ENCODE measurements at regions not wholly inside any gene's neighbourhood (a gene's known extent, or its start where the extent isn't known, plus 50 kb on each side); places are given as distances from the start of the nearest gene placed in this dataset.
"Not testable (repeated sequence)": the region's sequence is repeated elsewhere in the genome, so short reads cannot be mapped to it uniquely, and the experiment has no call there.

DNA sequence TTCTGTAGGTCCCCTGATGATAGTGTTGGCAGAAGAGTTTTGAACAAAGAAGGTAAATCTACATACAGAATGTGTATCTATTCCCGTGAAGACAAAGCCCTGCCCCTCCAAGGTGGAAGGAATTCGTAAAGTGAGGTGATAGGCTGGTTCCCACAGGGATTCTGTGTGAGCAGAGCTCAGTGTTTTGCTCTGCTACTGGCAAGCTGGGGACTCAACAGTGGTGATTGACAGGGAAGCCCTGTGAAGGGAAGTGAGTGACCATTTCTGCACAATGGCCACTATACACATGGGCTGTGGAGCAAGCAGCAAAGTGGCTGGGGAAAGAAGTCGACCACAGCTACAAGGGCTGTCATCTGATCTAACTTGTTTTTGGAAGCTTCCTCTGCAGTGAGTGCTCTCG lies 90.0 kb upstream of the LRRN2 start:
- H3K4me3 ChIP-seq (ENCODE audit: low read depth, low read length), result no peak overlapping the region
- DNase-seq (ENCODE audit: low read depth), result no peak

DNA sequence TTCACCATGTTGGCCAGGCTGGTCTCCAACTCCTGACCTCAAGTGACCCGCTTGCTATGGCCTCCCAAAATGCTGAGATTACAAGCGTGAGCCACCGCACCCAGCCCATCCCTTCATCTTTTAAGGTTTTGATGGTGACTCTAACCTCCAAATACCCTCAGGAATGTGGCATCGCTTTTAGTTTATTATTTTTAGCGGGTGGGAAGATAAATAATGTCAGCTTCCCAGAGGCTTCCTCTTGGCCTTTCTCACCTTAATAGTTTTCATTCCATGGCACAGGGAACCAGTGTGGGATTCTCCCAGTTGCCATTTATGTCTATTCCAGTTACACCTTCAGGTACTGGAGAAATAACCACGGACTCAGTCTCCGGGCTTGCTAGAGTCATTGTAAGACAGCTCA lies 92.1 kb upstream of the LRRN2 start:
- H3K4me3 ChIP-seq (ENCODE audit: low read depth, low read length), result no peak overlapping the region
- no peak for DNase-seq (ENCODE audit: low read depth)

DNA sequence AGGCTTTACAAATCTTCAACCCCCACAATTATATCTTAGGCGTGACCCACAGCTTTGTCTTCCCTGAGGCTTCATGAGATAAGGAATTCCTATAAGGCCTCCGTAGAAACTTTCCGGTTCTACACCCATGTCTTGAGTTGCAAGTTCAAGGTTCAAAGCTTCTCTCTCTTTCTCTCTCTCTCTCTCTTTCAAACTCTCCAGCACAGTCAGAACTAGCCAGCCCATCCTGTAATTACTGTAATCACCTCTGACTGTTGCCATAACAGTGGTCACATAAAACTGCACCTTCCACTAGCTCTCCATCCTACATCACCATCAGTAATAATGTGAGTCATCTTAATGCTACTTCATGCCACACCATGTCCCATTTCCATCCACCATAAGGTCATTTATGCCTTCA lies 90.0 kb upstream of the NFASC start:
- DNase-seq (ENCODE audit: low read depth), result no peak

DNA sequence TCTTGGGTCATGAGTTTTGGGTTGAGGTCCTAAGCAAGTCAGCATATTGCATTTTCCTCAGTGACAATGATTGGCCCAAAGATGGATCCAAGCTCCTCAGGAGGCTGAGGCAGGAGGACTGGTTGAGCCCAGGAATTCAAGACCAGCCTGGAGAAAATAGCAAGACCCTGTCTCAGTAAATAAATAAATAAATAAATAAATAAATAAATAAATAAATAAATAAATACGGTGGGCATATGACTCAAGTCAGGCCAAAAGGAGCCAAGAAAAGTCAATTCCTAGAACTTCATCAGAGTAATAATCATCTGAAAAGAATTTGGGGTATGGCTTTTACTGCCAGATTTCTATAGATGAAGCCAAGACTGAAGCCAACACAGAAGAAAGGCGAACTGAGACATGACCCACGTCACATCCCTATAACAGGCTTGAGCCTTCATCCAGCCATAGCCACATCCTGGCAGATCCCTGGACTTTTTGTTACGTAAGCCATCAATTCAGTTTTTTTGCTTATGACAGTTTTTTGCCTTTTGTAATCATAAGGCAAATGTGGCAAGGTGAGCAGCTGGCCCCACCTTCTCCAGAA lies 88.5 kb upstream of the NFASC start:
- no peak overlapping the region for H3K4me3 ChIP-seq (ENCODE audit: low read depth, low read length)
- DNase-seq (ENCODE audit: low read depth), result no peak

More for the DNA sequence above, 90.0 kb upstream of the NFASC start:
- H3K4me3 ChIP-seq (ENCODE audit: low read depth, low read length), result no peak overlapping the region

DNA sequence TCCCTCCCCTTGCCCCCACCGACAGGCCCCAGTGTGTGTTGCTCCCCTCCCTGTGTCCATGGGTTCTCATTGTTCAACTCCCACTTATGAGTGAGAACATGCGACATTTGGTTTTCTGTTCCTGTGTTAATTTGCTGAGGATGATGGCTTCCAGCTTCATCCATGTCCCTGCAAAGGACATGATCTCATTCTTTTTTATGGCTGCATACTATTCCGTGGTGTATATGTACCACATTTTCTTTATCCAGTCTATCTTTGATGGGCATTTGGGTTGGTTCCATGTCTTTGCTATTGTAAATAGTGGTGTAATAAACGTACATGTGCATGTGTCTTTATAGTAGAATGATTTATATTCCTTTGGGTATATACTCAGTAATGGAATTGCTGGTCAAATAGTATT lies 85.6 kb upstream of the NFASC start:
- not testable (repeated sequence) for DNase-seq (ENCODE audit: low read depth); H3K4me3 ChIP-seq (ENCODE audit: low read depth, low read length)

DNA sequence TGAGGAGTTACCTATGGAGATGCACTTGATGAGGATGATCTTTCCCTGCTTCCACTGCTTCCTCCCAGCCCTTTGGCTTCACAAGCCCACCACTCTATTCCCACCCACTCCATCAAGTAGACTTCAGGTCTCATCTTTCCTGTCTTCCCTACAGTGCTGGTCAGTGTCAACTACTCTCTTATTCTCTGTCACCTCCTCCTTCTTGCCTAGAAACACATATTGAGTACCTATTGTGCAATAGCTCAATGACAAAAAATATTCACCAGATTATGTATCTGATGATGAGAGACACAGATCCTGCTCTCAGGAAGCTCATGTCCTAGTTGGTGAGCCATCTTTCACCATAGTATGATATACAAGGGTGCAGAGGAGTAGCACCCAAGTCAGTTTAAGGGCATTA lies 82.2 kb upstream of the NFASC start:
- no peak overlapping the region for H3K4me3 ChIP-seq (ENCODE audit: low read depth, low read length)
- DNase-seq (ENCODE audit: low read depth), result no peak

DNA sequence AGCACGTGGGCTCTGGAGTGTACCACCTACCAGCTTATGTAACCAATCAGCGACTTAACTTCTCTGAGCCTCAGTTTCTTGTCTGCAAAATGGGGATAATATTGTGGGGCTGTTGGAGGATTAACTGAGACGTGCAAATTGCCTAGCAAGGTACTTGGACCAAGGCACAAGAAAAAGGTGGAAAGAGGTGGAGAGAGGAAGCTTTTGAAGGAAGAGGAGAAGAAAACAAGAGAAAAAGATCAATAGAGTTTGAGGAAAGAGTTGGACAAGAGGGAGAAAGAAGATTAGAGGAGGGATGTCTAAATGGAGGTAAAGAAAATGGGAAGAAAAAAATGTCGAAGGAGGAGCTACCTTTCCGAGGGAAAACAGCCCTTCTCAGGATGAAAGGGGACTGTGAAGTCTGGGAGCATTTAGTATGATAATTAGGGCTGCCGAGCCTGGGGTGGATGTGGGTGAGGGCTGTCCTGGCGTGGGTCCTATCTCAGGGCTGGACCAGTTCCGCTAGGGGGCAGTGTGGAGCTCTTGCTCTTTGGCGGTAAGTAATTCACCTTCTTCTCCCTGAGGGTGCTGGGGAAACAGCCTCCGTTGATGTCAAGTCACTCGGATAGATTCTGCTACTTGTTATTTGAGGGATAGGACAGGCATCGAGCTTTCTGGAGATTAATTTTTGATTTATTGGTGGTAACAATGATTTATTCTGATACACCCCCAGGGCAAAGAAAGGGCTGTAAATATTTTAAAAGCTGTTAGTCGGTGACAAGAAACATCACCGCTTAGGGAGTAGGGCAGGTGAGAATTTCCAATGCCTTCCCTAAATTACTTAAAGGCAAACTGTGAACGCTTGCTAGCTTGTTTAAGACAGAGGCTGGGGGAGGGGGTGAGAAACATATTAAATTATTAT lies 79.0 kb upstream of the NFASC start:
- H3K4me3 ChIP-seq (ENCODE audit: low read depth, low read length), result no peak overlapping the region
- DNase-seq (ENCODE audit: low read depth), result peak; percentile 1

DNA sequence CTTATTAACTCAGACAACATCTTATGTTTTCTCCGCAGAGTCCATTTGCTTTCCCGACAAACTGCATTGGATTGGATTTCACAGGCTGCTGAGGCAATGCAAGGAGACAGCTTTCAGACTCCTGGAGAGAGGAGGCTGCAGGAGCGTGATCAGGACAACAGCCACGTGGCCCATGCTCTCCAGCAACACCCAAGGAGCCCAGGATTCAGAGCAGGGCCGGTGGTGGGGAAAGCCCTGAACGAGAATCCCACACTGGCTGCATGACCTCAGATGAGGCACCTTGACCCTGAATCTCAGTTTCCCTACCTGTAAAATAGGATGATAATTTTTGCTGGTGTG lies 78.3 kb upstream of the NFASC start:
- DNase-seq (ENCODE audit: low read depth), result no peak
- H3K4me3 ChIP-seq (ENCODE audit: low read depth, low read length), result no peak overlapping the region

DNA sequence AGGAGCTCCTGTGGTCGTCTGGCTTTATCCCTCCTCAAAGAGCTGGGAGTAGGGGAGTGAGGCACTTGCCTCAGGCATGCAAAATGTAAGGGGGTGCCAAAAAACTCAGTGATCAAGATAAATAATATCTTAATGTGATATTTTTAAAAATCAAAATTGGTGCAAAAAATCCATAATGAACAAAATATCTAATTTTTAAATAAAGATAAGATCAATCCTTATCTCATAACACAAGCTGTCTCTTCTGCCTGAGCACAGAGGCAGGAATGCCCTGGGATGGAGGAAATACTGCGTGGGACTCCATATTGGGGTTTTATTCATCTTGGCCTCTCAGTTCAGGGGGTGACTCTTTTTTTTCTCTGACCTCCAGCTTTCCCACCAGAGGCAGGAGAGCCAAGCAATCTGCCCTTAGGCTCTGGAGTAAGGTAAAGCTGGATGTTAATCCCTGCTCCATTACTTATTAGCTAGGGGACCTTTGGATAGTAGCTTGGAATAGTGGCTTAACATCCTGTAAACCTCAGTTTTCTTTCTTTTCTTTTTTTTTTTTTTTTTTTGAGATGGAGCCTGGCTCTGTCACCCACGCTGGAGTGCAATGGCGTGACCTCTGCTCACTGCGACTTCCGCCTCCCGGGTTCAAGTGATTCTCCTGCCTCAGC lies 77.3 kb upstream of the NFASC start:
- DNase-seq (ENCODE audit: low read depth), result no peak
- H3K4me3 ChIP-seq (ENCODE audit: low read depth, low read length), result no peak overlapping the region

DNA sequence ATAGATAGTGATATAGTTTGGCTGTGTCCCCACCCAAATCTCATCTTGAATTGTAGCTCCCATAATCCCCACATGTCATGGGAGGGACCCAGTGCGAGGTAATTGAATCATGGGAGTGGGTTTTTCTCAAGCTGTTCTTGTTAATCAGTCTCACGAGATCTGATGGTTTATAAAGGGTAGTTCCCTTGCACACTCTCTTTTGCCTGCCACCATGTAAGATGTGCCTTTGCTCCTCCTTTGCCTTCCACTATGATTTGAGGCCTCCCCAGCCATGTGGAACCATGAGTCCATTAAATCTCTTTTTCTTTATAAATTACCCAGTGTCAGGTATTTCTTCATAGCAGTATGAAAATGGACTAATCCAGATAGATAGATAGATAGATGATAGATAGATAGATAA lies 73.8 kb upstream of the NFASC start:
- DNase-seq (ENCODE audit: low read depth); H3K4me3 ChIP-seq (ENCODE audit: low read depth, low read length): not testable (repeated sequence)

DNA sequence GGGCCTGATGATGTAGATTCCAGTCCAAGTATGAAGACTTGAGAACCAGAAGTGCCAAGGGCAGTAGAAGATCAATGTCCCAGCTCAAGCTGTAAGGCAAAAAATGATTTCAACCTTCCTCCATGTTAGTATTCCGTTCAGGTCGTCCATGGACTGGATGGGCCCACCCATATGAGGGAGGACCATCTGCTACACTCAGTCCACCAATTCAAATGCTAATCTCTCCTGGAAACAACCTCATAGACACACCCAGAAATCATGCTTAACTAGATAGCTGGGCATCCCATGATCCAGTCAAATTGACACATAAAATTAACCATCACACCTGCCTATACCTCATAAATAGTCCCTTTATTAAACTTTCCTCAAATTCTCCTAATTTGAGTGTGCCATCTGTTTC lies 73.3 kb upstream of the NFASC start:
- DNase-seq (ENCODE audit: low read depth), result no peak
- no peak overlapping the region for H3K4me3 ChIP-seq (ENCODE audit: low read depth, low read length)

DNA sequence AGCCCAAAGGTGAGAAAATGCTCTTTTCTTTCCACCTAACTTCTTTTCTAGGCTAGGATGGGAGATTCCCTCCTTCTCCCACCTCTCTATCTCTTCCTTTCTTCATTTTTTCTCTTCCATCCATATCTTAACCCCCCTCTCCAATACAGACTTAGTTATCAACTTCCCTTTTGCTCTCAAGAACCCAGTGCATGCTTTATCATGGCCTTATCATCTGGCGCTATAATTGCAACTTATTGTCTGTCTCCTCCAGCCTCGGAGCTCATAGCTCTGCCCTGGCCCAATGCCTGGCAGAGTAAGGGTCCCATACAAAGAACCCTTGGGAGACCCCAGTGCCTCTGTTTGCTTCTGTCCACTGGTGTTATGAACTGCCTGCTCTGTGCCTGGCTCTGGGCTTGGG lies 71.0 kb upstream of the NFASC start:
- no peak overlapping the region for H3K4me3 ChIP-seq (ENCODE audit: low read depth, low read length)
- DNase-seq (ENCODE audit: low read depth), result no peak

DNA sequence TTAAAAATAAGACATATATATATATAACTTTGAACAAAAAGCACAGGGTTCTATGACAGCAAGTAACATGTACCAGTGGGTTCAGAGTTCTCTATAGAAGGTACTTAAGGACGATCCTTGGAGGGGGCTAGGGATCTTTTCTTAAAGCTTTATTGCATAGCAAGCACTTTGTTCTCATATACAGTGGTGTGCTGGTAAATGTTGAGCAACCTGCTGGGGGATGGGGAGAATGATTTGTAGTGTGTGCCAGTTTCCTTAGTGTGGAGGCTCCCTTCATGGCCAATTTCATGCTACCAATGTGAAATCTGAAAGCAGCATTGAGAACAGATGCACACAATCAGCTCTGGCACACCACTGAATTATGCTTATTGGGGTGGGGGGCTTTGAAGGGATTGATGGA lies 69.5 kb upstream of the NFASC start:
- no peak overlapping the region for H3K4me3 ChIP-seq (ENCODE audit: low read depth, low read length)
- no peak for DNase-seq (ENCODE audit: low read depth)

DNA sequence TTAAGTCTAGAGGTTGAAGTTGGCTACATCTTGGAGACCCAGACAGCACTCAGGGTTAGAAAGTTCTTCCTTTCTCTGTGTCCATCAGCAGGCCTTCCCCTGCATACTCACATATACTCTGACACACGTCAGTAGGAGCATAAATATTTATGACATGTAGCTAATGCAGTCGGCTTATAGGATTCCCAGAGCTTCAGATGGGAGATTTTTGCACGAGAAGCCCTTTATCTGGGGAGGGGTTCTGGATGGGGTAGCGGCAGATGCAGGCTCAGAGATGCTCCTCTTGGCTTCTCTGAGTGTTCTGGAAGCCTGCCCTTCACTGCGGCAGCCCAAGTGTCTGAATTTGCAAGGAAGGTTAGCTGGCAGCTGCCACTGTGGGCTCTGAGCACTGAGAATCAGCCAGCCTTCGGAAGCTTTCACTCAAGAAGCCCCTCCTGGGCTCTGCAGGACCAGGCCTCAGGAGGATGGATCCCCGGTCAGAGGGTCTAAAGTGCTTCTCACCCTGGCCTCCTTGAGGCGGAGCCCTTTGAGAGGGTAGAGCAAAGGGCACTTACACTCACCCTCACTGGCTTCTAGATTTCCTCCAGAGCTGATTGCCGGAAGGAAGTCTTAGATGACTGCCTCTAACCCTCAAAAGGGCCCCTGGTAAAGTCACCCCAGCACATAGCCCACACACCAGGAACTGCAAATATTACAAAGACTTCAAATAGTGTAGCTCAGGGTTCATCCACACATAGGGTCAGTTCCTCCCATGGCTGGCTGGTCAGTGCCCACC lies 68.1 kb upstream of the NFASC start:
- DNase-seq (ENCODE audit: low read depth), result no peak
- H3K4me3 ChIP-seq (ENCODE audit: low read depth, low read length), result no peak overlapping the region

DNA sequence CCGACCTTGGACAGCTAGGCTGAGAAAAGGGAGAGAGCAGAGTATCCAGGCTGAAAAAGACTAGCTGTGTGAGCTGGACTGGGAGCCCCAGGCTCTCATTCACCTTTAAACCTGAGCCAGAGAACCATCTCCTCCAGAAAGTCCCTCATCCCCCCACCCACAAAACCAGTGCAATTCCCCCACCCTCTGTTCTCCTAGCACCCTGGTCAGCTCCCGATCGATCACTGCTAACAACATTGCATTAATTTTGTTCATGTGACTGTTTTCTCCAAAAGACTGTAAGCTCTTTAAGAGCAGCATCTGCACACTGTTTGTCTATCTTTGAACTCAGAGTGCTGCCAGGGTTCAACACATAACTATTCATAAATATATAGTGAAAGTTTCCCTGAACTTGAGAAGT lies 67.1 kb upstream of the NFASC start:
- H3K4me3 ChIP-seq (ENCODE audit: low read depth, low read length), result no peak overlapping the region
- no peak for DNase-seq (ENCODE audit: low read depth)

DNA sequence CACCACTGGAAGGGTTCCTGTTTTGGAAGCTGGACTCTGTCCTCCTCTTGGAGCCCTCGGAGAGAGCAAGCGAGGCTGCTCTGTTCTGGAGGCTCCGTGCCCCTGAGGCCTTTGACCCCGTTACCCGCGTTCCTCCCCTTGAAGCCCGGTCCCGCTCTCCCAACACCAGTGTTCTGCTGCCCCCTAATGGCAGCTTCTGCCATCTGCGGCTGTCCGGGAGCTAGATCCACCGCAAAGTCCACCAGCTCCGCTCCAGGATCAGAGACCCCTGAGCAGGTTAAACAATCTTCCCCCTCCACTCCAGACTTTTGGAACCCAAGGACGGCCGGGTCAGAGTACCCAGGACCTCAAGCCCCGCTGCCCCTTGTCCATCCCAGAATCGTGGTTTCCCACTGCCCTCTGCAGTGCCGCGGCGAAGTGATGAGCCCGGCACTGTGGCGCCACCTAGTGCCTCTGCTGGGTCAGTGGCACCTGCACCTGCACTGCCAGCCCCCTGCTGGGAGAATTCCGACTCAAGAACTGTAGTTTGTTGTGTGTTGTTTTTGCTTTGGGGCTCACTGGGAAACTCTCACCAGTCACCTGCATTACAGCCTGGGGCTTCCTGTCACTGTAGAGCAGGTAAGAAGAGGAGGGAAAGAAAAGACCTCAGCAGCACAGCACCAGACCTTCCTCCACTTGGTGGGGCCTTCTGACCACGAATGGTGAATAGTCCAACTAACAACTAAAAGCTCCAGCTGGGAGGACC lies 63.5 kb upstream of the NFASC start:
- no peak for DNase-seq (ENCODE audit: low read depth)
- H3K4me3 ChIP-seq (ENCODE audit: low read depth, low read length), result peak overlapping the region; percentile 52

DNA sequence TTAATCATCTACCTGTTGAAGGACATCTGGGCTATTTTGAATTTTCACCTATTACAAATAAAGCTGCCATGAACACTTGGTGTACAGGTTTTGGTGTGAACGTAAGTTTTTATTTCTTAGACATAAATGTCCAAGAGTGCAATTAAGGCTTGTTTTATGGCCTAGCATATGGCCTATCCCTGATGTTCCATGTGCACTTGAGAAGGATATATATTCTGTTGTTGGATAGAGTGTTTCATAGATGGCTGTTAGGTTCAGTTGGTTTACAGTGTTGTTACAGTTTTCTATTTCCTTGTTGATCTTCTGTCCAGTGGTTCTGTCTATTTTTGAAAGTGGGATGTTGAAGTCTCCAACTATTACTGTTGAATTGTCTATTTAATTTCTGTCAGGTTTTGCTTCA lies 61.2 kb upstream of the NFASC start:
- no peak overlapping the region for H3K4me3 ChIP-seq (ENCODE audit: low read depth, low read length)
- DNase-seq (ENCODE audit: low read depth), result no peak

DNA sequence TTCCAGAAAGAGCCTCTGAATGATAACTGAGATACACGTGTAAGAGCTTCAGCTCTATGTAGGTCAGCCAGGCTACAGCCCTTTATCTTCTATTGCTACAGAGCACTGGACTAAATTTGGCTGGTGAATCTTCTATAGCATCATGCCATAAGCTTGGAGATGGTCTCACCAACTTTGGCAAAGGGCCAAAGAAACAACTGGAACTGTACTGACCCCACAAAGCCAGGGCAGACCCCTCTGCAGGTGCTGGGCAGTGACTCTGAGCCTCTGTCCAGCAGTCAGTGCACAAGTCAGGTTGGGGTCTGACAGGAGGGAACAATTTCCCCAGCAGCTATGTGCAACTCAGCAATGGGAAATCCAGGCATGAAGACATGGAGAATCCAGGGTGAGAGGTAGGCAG lies 57.8 kb upstream of the NFASC start:
- no peak for DNase-seq (ENCODE audit: low read depth)
- H3K4me3 ChIP-seq (ENCODE audit: low read depth, low read length), result no peak overlapping the region

DNA sequence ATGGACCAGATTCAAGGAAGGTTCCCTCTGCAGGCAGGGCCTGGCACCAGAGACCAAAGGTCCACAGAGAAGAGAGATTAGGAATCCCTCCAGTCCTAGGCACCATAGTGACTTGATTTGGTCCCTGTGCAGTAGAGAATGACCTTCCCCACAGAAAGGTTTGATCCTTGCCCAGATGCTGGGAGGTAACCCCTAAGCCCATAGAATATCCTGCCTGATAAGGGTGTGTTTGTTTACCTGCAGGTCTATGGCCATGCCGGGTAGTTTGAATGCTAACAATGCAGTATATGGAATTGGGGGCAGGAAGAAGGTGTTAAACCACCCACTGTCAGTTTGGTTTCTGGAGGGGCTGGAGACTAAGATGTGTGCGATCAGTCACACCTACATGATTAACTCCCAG lies 57.1 kb upstream of the NFASC start:
- no peak overlapping the region for H3K4me3 ChIP-seq (ENCODE audit: low read depth, low read length)
- no peak for DNase-seq (ENCODE audit: low read depth)
